HG03045 (cell line): ENCODE measurements at regions not wholly inside any gene's neighbourhood (a gene's known extent, or its start where the extent isn't known, plus 50 kb on each side); places are given as distances from the start of the nearest gene placed in this dataset.

Experiments used
- ATAC-seq: cut with Tn5 transposase; IDR thresholded peaks from one replicate; pipeline ENCODE4 v1.9.1; 2021; ENCODE audit warnings: mild to moderate bottlenecking, moderate library complexity; ENCODE audit not compliant: unreplicated experiment

- no peak for ATAC-seq
Observed at GRCh38 chr5:117271656-117272055, 697.0 kb upstream of the SEMA6A start.

DNA sequence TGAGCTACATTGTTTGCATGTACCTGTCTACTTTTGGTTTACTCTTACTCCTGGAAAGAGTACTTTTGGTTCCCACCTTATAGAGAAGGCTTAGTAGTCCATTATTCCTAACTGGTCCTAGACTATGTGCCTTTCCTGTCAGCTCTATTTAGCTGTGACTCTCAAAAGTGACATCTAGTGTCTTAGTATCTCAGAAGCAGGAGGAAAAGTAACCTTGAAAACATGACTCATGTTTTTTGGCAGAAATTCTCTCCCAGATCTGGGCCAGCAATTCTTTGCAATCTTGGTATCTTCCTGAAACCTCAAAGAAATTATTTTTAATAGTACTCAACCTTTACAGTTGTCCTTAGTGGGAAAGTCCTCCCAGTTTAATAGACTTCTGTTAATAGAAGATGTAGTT is 691.7 kb upstream of the SEMA6A start:
- no peak for ATAC-seq

GRCh38 chr5:117263231-117263630 is 688.6 kb upstream of the SEMA6A start:
- ATAC-seq = no peak

DNA sequence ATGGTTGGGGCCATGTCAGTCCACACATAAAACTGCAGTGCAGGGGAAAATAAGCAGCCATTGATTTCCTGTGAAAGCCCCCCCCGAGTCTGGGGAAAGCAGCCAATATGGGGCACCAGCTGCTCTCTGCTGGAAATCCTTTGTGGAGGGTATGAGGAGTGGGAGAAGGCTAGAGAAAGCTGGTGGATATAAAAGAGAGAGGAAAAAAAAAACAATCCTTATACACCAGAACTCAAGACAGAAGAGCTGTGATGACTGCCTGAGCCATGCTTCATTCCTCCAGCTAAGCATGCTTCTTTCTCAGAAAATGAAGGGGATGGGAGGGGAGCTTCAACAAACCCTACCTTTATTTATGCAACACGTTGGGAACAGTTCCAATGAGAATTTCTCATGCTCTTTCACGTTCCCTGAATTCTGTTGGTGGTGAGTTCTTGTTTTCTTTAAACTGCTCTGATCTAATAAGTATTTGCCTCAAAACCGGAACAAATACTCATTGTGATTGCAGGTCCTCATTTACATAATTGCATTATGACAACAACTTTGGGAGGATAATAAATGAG is 688.0 kb upstream of the SEMA6A start:
- no peak for ATAC-seq

DNA sequence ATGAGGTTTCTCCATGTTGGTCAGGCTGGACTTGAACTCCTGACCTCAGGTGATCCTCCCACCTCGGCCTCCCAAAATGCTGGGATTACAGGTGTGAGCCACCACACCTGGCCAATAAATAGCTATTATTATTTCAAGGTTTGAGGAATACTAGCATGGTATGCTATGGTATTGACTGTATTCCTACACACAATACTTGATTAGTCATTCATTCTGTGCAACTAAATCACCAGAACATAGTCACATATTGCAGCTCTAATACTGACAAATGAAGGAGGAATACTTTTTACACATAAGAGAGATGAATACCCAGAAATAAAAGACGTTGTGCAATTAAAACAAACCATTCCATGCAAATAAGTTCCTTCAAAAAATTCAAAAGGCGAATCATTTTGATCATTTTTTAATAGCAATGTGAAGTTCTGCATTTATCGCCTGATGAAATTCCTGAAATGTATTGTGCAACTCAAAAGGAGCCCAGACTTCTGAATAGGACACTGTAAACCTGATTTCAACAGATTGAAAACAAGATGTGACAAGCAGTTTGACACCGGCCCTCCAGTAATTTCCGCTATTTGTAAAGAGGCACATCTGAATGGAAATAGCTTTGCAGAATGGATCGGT is 687.4 kb upstream of the SEMA6A start:
- ATAC-seq = no peak

DNA sequence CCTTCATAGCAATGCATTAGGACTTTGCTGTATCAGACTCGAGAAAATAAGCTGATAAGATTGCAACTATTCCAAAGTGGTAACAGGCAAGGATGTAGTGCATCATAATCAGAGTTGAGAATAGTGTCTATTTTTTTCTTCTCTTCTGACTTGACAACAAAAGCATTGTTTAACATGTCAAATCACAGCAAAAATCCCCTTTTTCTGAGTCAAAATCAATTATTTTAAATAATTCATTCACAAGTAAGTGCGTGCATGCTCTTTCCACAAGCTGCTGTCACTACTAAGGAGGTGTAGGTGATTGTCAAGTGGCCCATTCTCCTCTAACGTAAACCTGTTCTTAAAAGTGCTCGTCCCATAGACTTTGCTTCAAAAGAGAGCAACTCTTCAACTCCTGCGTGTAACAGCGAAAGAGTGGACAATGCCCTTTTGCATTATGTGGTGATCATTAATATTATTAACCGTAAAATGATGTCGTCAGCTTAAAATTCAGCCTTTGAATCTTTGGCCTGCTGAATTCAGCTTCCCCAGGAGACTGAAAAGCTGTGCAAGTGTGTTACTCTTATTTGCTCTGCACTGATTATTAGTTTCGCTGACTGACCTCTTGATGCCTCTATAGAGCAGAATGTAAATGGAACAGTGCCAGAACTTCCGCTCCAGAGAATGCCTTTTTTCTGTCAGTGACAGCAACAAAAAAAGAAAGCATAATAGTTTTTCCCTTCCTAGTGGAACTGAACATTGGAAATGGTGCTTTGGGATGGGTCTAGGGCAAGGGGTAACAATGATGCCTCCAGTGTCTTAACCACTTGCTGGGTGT is 680.8 kb upstream of the SEMA6A start:
- no peak for ATAC-seq

DNA sequence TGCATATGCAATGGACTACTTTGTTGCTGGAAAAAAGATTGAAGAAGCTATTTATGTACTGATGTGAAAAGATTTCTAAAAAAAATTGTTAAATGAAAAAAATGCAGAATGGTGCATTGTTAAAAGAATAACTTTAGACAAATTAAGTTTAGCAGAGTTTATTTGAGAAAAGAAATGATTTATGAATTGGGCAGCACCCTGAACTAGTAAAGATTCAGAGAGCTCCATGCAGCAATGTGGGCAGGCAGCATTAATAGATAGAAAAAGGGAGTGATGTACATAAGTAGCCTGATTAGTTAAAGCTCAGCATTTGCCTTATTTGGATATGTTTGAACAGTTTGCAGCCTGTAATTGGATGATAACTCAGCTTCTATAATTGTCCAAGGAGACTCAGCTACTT is 677.9 kb upstream of the SEMA6A start:
- no peak for ATAC-seq

DNA sequence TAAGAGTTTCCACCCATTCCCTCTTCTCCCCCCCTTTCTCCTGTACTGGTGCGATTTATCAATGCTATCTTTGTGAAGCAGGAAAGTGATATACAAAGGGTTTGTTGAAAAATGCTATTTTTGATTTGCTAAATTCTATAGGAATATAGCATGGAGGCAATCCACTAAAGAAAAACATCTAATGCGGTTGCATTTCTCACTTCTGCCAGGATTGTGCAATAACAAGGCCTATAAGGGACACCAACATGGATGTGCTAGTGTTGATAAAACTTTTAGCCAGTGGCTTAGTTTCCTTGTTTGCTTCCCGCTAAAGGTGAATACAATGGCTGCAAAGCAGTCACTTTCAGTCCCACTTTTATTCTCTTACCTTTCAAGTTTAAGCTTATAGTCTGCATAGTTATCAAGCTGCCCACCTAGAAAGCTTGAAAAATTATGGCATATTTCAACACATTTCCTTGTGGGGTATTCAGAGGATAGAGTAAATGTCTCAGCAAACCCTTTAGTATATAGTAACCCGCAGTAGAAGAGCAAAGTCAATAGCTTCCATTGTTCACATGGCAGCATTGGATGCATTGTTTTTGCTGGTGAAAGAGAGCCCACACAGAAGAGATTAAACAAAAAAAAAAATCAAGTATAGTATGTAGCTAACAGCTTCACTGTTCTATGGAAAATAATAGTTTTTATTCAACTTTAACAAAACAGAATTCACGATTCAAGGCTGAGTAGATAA is 674.6 kb upstream of the SEMA6A start:
- ATAC-seq = no peak

DNA sequence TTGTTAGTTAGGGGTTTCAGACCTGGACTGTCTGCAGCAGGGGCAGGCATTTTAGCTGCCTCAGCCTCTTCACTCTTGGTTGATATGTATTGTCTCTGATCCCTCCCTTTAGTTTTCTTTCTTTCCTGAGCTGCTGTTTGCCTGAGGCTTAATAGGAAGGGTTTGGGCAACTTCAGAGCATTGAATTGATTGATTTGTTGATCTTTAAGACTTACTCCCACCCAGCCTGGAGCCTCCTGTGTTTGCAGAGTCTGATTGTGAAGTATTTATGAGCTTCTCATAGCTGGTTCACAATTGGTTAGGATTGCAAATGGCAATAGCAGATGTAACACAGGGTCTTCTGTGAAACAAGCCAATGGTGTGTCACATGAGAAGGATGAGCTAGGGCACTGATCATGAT is 671.8 kb upstream of the SEMA6A start:
- ATAC-seq = no peak

- ATAC-seq = no peak
Observed at GRCh38 chr5:117245130-117245529, 670.5 kb upstream of the SEMA6A start.

- ATAC-seq = no peak
Observed at GRCh38 chr5:117242028-117242427, 667.4 kb upstream of the SEMA6A start.

DNA sequence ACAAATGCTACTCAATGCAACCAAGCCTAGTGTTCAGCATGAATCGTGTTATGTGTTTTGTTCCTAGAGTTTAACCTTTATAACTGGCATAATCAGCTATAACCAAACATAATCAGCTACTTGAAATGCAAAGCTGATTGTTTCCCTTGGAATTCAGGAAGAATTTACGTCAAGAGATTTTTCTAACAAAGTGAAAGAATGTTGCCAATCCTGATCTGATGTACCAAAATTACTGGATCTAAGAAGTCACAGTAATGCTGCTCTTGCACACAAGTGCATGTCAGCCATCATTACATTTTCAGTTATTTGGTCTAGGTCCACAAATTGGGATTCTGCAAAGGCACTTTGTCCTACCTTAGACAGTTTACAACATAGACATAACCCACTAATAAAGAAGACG is 662.3 kb upstream of the SEMA6A start:
- no peak for ATAC-seq

GRCh38 chr5:117235786-117236185 is 661.2 kb upstream of the SEMA6A start:
- no peak for ATAC-seq

DNA sequence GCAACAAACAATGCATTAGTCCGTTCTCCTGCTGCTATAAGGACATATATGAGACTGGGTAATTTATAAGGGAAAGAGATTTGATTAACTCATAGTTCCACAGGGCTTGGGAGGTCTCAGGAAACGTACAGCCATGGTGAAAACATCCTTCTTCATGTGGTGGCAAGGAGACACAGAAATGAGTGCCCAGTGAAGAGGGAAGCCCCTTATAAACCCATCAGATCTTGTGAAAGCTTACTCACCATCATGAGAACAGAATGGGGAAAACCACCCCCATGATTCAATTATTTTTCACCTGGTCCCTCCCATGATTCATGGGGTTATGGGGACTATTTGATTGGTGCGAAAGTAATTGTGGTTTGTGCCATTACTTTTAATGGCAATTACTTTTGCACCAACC is 655.8 kb upstream of the SEMA6A start:
- no peak for ATAC-seq

- ATAC-seq = no peak
Observed at GRCh38 chr5:117220730-117221129, 646.1 kb upstream of the SEMA6A start.

DNA sequence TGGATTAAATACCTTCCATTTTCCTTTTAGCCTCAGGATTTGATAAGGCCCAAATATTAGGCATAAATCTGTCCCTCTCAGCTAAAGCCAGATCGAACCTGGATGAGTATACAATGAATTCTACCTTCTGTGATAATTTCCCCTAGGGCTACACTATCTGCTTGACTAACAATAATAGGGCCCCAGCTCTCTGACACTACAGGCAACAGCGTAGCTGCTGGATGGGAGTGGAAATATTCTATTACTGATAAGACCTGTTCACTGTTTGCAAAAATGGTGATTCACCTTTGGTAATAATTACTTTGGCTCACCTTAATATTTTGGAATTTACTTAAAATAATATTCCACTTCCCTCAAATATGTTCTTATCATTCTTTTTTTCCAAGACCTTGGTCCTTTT is 644.2 kb upstream of the SEMA6A start:
- no peak for ATAC-seq

- no peak for ATAC-seq
Observed at GRCh38 chr5:117212866-117213265, 638.2 kb upstream of the SEMA6A start.

DNA sequence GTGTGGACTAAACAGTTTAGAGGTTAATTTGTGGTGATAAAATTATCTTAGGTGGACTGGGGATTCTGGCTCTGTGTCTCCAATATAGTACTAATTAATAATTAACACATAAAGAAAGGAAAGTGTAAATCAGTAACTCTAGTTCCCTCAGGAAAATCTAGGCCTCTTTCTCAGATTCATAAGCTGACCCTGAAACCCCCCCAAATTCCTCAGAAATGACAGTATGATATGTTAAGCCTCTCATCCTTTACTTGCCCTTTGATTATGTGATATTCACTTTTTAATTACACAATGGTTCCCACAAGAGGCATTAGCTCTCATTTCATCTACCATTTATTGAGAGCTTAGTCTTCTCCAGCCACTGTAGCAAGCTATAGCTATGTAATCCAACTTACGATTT is 636.2 kb upstream of the SEMA6A start:
- ATAC-seq = no peak

GRCh38 chr5:117209479-117209878 is 634.9 kb upstream of the SEMA6A start:
- ATAC-seq = no peak

- ATAC-seq = no peak
Observed at GRCh38 chr5:117207088-117207668, 632.6 kb upstream of the SEMA6A start.

DNA sequence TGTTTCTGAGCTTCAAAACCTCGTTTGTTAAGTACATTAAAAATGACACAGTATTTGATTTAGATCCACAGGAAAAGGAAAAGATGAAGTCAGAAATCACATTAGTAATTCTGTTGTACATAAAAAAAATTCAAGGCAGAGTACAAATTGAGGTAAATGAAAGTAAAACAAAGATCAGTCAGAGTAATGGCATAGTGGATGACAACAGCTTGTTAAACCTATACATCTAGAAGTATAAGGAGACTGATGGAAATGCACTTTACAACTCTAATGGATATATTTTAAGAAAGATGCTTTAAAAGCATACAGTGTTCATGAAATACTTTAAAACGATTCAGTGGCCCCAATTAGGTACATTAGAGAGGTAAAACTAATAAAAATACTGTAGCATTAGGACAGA is 631.3 kb upstream of the SEMA6A start:
- no peak for ATAC-seq
